Omental fat pad (tissue), 3 donors: ENCODE measurements at regions not wholly inside any gene's neighbourhood (a gene's known extent, or its start where the extent isn't known, plus 50 kb on each side); places are given as distances from the start of the nearest gene placed in this dataset.

Experiments used
- ATAC-seq: fragments of 150-250 bp; one replicate; pipeline ENCODE4 v1.9.1; 2016; ENCODE audit warnings: mild to moderate bottlenecking, moderate library complexity; ENCODE audit not compliant: low FRiP score
- DNase-seq: peaks from one replicate; pipeline ENCODE4 v3.0.0-alpha.2; 2019; ENCODE audit warnings: low spot score
- TF ChIP-seq, protein P1 (sequence below), 3 donors: fragments of 450-650 bp; IDR thresholded peaks; one replicate each; pipeline ENCODE4 v1.5.1; 2016 to 2017; ENCODE audit warnings: antibody characterized with exemption in 3 of 3, mild to moderate bottlenecking in 3 of 3, moderate library complexity in 2 of 3

DNA sequence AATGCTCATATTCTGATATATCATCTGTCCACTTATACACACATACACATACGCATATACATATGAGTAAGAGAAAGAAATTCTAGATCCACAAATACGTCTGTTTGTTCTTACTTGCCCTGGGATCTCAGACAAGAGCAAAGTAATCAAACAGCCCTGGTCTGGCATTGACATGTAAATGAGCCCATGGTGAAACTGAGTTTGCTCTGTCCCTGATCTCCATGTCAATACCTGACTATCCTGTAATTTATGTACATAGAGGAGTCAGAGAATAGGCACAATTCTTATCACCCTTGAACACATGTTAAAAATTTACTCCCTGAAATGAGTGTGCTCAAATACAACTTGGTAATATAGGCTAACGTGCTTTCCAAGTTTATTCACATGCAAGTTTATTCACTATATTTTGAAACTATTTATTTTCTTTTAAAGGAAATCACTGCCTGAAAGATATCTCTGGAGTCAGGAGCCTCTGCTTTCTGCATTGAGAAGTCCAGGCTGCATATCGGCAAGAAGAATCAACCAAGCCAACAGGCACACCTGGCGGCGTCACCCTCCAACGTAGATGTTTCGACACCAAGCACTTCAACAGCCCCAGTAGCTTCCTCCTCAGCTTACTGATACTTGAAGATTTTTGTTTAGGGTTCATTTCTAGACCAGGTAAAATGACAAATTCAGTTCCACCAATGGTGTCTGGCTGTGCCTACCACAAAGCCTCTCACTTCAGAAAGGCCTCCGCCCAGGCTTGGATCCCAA, 100.6 kb downstream of the CMPK2 start:
- TF ChIP-seq, protein P1, sequence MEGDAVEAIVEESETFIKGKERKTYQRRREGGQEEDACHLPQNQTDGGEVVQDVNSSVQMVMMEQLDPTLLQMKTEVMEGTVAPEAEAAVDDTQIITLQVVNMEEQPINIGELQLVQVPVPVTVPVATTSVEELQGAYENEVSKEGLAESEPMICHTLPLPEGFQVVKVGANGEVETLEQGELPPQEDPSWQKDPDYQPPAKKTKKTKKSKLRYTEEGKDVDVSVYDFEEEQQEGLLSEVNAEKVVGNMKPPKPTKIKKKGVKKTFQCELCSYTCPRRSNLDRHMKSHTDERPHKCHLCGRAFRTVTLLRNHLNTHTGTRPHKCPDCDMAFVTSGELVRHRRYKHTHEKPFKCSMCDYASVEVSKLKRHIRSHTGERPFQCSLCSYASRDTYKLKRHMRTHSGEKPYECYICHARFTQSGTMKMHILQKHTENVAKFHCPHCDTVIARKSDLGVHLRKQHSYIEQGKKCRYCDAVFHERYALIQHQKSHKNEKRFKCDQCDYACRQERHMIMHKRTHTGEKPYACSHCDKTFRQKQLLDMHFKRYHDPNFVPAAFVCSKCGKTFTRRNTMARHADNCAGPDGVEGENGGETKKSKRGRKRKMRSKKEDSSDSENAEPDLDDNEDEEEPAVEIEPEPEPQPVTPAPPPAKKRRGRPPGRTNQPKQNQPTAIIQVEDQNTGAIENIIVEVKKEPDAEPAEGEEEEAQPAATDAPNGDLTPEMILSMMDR (IDR thresholded peaks at IDR 0.05), result no peak
- DNase-seq (no peak), ATAC-seq (no peak)

DNA sequence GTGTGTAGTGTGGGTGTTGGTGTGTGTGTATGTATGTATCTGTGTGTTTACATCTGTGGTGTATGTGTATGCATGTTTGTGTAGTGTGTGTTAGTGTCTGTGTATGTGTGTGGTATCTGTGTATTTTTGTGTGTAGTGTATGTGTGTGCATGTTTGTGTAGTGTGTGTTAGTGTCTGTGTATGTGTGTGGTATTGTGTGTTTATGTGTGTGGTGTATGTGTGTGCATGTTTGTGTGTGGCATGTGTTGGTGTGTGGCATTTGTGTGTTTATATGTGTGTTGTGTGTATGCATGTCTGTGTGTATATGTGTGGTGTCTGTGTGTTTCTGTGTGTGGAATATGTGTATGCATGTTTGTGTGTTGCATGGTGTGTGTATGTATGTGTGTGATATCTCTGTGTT, 96.4 kb downstream of the CMPK2 start:
- TF ChIP-seq, protein P1 (IDR thresholded peaks at IDR 0.05), result no peak
- DNase-seq, result no peak
- ATAC-seq, result no peak

DNA sequence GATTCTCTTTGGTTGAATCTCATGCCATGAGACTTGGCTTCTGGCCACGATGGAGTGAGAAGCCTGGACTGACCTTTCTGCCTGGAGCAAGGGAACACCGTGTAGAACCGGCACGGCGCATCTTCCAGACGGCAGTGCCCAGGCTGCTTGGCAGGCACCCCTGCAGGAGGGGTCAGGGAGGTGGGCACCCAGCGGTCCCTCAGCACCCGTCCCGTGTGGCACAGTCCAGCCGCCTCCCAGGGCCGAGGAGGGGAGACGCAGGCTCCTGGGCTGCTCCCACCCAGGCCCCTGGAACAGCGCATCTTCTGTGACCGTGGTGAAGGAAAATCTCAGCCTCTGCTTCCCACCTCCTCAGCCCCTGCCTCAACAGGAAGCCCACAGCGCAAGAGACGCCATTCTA, 95.7 kb downstream of the CMPK2 start:
- DNase-seq (no peak), ATAC-seq (no peak)
- TF ChIP-seq, protein P1 (IDR thresholded peaks at IDR 0.05), result no peak

DNA sequence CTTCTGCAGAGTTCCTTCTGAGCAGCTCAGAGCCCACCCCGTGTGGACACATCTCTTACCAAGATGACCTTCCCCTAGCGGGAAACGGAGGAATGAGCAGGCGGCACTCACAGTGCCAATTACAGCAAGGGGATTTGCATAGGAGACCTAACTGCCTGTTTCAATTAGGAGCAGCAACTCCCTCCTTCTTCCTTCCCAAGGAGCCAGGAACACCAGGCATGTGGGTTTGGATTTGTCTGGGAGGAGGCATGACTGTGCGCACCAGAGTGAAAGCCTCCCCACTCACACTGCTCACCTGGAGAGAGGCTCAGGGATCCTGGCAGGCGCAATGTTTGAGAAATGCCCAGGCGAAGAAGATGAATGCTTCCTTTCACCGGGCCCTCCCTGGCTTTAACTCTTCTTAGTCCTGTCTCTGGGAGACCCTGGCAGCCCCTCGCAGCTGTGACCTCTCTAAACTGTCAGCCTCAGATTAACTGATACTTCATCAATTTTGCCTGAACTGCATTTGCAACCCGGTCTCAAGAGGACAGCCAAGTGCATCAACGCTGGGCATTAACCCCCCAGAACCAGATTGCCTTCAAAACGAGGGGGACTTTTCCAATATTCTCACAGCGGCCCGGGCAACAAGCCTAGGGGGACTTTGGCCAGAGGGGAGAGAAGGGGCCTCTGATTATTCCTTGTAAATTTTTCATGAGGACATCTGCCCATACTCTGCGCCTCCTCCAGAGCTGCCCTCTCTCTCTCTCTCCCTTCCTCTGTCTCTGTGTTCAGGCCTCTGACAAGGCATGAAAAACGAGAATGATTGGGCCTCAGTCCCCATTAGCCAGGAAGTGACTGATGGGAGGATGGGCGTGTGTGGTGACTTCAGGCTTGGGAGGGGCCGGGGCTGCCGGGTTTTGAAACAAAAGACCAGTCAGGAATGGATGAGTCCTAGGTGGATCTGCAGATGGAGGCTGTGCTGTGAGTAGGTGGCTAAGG, 93.8 kb downstream of the CMPK2 start:
- TF ChIP-seq, protein P1 (IDR thresholded peaks at IDR 0.05), result no peak
- DNase-seq (no peak), ATAC-seq (no peak)

DNA sequence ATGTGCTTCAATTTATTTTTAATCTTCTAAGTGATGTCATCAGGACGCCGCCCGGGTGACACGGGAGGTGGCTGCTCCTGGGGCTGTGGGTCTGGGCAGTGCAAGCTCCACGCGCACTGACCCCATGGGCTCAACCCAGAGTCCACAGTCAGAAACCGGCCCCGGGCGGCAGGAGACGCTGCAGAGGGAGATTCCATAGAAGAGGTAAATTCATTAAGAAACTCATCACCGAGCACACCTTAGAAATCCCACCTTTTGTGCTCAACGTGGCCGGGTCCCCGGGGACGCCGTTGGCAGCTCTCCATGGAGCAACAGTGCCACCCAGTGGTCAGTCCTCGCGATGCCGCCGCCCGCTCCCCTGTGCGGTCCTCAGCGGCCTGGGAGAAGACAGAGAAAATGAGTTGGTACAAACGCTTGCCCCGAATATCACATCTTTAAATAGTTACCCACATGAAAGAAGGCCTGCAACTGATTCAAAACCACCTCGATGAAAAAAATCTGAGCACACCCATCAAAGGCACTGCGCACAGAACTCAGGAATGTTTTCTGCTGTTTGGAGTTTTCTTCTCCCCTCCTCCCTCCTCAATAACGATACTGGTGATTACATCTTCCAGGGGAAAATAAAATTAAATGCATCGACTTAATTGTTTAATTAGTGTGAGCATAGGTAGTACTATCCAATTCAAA, 92.6 kb downstream of the CMPK2 start:
- TF ChIP-seq, protein P1 (IDR thresholded peaks at IDR 0.05), result peak in 1 of 3 donors; percentile 59
- DNase-seq, result peak; percentile 32
- peak; percentile 68 for ATAC-seq

- DNase-seq (no peak), ATAC-seq (no peak)
- TF ChIP-seq, protein P1 (IDR thresholded peaks at IDR 0.05), result no peak
Observed at GRCh38 chr2:6773694-6774044, 92.0 kb downstream of the CMPK2 start.
